Fibroblast of villous mesenchyme (primary cell): ENCODE measurements at regions not wholly inside any gene's neighbourhood (a gene's known extent, or its start where the extent isn't known, plus 50 kb on each side); places are given as distances from the start of the nearest gene placed in this dataset.

ENCODE experiments used
- DNase-seq: peaks from one replicate; pipeline ENCODE4 v3.0.0-alpha.2; 2010; ENCODE audit warnings: low read depth
- H3K4me3 ChIP-seq: 2 replicates; pipeline ENCODE4 v1.5.1; 2011; ENCODE audit warnings: low read depth, mild to moderate bottlenecking, low read length
- CTCF ChIP-seq: IDR thresholded peaks from 2 replicates; pipeline ENCODE4 v1.5.1; 2012; ENCODE audit warnings: low read depth, mild to moderate bottlenecking, low read length; ENCODE audit not compliant: insufficient read depth

GRCh38 chr14:96637521-96637920, 135.3 kb downstream of the PAPOLA start:
- no peak for DNase-seq
- no peak overlapping the region for H3K4me3 ChIP-seq
- TF ChIP-seq CTCF, result no peak

DNA sequence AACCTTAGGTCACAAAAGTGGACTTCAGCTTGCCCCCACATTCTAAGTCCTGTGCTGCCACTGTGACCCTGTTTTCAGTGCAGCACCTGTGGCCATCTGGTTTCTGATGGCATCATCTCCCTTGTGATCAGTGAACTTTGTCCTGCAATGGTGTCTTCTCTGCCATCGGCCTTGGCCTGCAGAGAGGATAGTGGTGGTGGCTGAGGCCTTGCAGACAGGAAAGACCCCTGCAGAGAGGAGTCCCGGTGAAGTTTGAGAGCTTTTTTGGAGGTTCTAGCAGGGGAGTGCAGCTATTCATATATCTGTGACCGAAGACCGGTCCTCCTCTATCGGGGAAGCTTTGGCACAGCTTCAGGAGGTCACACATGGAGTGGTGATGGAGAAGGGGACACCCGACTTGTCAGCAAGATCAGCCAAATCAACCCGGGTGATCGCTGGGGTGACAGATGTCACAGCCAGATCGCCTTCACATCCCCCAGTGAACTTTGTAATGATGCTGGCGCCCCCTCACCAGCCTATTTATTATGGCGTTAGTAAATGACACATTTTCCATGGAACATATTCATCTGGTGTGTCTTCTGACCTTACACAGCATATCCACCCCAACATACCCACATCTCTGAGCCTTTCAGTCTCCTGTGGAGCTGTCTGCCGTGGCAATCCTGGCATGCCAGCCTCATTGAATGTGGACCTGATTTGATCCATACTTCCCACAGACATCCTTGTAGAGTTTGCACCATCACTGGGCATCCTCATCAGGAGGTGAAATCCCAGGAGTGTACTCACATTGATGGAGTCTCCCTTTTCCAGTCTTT, 136.1 kb downstream of the PAPOLA start:
- no peak for DNase-seq
- no peak for TF ChIP-seq CTCF
- H3K4me3 ChIP-seq, result no peak overlapping the region

DNA sequence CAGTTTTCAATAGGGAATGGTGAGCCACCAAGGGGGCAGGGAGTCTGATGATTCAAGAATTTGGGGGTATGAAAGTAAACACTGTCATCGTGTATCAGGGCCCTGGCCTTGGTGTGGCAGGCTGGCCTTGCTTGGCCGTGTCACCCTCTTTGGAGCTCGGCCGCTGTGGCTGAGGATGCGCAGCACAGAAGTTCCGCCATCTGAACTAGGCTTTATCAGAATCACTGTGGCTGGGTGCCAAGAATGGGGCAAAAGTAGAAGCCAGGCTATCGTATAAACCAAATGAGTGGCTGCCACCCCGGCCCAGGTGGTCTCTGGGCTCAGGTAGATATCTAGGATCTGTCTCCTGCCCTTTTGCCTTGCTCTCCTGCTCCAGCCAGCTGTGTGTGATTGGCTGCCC, 137.4 kb downstream of the PAPOLA start:
- TF ChIP-seq CTCF, result no peak

GRCh38 chr14:96648506-96649326, 146.5 kb downstream of the PAPOLA start:
- DNase-seq, result no peak
- TF ChIP-seq CTCF, result no peak
- no peak overlapping the region for H3K4me3 ChIP-seq

More for the DNA sequence above, 137.4 kb downstream of the PAPOLA start:
- no peak for DNase-seq
- no peak overlapping the region for H3K4me3 ChIP-seq

DNA sequence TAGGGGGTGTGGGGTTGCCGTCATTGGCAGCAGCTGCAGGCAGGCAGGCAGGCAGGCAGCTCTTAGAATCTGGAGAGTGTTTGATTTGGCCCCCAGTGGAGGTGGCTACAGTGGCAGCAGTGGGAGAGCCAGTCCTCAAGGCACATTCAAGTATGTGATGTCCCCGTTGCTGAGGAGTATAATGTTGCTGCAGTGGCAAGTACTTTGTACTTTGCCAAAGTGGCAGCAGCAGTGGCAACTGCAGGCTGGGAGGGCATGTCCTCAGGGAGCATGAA, 147.1 kb downstream of the PAPOLA start:
- no peak for DNase-seq
- no peak for TF ChIP-seq CTCF
- H3K4me3 ChIP-seq, result no peak overlapping the region

DNA sequence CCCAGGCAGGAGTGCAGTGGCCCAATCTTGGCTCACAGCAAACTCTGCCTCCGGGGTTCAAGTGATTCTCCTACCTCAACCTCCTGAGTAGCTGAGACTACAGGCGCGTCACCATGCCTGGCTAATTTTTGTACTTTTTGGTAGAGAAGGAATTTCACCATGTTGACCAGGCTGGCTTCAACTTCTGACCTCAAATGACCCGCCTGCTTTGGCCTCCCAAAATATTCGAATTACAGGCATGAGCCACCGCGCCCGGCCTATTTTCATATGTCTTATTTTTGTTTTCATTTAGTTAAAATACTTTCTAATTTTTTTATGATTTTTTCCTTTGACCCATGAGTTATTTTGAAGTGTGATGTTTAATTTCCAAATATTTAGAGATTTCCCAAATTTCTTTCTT, 143.6 kb upstream of the VRK1 start:
- no peak overlapping the region for H3K4me3 ChIP-seq
- no peak for DNase-seq
- no peak for TF ChIP-seq CTCF
